ENCODE measurements at regions not wholly inside any gene's neighbourhood (a gene's known extent, or its start where the extent isn't known, plus 50 kb on each side); places are given as distances from the start of the nearest gene placed in this dataset.

GRCh38 chr12:24373004-24373403 lies 423.5 kb upstream of the SOX5 start:
- peak; percentile 22 for DNase-seq (ENCODE audit: low read depth)
- H3K4me3 ChIP-seq (ENCODE audit: low read depth, low read length), result no peak overlapping the region
- no peak for TF ChIP-seq CTCF (conservative IDR thresholded peaks at IDR 0.05; ENCODE audit: low read depth, low read length)

DNA sequence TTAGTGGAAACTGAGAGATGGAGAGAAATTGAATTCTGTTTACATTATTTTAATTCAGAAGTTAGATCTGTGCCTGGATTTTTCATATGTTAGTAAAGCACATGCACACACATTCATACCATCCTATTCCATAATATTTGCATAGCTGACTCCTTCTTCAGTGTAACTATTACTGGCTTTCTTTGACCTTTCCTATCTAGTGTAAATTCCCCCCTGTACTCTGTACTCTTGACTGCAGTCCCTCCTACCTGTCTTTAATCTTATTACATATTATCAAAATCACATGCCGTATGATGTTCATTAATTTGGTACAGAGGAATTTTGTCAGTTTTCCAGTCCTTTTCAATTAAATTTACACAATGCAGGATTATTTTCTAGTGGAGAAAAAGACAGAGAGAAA lies 417.0 kb upstream of the SOX5 start:
- H3K4me3 ChIP-seq (ENCODE audit: low read depth, low read length), result no peak overlapping the region
- no peak for TF ChIP-seq CTCF (conservative IDR thresholded peaks at IDR 0.05; ENCODE audit: low read depth, low read length)
- no peak for DNase-seq (ENCODE audit: low read depth)

DNA sequence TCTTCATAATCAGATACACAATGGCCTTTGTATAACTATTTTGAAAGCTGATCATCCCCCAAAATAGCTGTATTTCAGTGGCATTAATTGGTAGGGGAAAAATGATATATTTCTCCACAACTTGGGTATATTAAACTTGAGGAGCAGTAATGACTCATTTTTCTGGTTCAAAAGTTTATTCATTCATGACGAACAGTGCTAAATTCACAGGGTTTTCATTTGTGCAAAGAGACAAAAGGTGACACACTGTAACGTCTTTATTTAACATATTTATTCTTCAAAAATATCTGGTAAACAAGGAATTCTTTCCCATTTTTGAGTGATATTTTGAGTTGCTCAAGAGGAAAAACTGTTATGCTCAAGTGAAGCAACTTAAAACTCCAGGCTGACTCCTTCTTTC lies 415.5 kb upstream of the SOX5 start:
- H3K4me3 ChIP-seq (ENCODE audit: low read depth, low read length), result no peak overlapping the region
- no peak for TF ChIP-seq CTCF (conservative IDR thresholded peaks at IDR 0.05; ENCODE audit: low read depth, low read length)
- peak; percentile 57 for DNase-seq (ENCODE audit: low read depth)

GRCh38 chr12:24363177-24363754 lies 413.8 kb upstream of the SOX5 start:
- TF ChIP-seq CTCF (conservative IDR thresholded peaks at IDR 0.05; ENCODE audit: low read depth, low read length), result no peak

DNA sequence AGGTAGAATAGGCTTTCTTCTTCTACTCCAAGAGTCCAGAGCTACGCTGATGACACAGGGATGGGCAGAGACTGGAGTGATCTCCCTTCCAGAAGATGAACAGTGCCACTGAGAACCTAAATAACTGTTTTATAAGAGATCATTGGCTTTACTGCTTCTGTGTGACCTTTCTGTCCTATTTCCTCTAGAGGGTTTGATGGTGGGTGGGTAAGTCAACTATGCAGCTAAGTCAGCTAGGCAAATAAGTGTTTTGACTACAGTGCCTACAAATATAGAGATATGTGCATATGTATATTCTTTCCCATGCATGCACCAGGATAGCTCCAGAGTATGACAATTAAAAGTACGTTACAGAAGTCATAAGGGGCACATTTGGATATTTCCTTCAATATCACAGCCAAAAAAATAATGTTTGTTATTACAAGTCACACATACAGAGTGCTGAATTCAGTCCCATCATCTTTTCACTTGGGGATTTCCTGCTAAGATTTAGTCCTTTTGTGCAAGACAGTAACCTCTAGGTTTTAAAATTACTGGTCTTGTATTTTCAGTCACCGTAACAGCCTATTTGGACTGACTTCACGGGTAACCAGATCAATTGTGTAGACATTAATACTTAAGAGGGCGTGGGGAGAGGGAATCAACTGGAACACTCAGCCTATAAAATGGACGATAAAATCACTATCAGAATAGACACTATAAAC lies 412.6 kb upstream of the SOX5 start:
- no peak for TF ChIP-seq CTCF (conservative IDR thresholded peaks at IDR 0.05; ENCODE audit: low read depth, low read length)
- no peak for DNase-seq (ENCODE audit: low read depth)
- H3K4me3 ChIP-seq (ENCODE audit: low read depth, low read length), result no peak overlapping the region

More at GRCh38 chr12:24363177-24363754, 413.8 kb upstream of the SOX5 start:
- H3K4me3 ChIP-seq (ENCODE audit: low read depth, low read length), result no peak overlapping the region
- no peak for DNase-seq (ENCODE audit: low read depth)

DNA sequence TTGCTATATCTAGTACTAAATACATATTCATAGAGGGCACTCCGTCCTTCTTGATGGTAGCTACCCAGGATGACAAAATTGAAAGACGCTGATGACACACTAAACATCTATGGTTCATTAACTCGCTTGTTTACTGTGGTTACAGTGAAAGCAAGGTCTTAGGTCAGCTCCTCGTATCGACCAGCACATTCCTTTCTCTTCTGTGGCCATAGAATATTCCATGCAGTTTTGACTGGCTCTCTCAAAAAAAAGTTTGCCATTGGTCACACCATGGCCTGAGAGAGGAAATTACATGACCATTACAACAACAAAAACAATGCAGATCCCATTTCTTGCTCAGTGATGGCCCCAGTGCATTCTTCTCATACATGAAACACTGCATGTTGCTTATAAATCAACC lies 411.4 kb upstream of the SOX5 start:
- TF ChIP-seq CTCF (conservative IDR thresholded peaks at IDR 0.05; ENCODE audit: low read depth, low read length), result no peak
- peak; percentile 88 for DNase-seq (ENCODE audit: low read depth)
- no peak overlapping the region for H3K4me3 ChIP-seq (ENCODE audit: low read depth, low read length)

- DNase-seq (ENCODE audit: low read depth), result peak; percentile 16
- no peak overlapping the region for H3K4me3 ChIP-seq (ENCODE audit: low read depth, low read length)
- no peak for TF ChIP-seq CTCF (conservative IDR thresholded peaks at IDR 0.05; ENCODE audit: low read depth, low read length)
Observed at GRCh38 chr12:24360461-24360860, 411.0 kb upstream of the SOX5 start.

All from choroid plexus epithelial cell (primary cell).